GM12874 (cell line): ENCODE measurements at regions not wholly inside any gene's neighbourhood (a gene's known extent, or its start where the extent isn't known, plus 50 kb on each side); places are given as distances from the start of the nearest gene placed in this dataset.

Experiments
- TF ChIP-seq, protein P1 (sequence below): IDR thresholded peaks from 2 replicates; pipeline ENCODE4 v1.5.1; 2011; ENCODE audit warnings: low read depth, mild to moderate bottlenecking, control low read depth, low read length, moderate library complexity; ENCODE audit not compliant: insufficient read depth

- TF ChIP-seq, protein P1, sequence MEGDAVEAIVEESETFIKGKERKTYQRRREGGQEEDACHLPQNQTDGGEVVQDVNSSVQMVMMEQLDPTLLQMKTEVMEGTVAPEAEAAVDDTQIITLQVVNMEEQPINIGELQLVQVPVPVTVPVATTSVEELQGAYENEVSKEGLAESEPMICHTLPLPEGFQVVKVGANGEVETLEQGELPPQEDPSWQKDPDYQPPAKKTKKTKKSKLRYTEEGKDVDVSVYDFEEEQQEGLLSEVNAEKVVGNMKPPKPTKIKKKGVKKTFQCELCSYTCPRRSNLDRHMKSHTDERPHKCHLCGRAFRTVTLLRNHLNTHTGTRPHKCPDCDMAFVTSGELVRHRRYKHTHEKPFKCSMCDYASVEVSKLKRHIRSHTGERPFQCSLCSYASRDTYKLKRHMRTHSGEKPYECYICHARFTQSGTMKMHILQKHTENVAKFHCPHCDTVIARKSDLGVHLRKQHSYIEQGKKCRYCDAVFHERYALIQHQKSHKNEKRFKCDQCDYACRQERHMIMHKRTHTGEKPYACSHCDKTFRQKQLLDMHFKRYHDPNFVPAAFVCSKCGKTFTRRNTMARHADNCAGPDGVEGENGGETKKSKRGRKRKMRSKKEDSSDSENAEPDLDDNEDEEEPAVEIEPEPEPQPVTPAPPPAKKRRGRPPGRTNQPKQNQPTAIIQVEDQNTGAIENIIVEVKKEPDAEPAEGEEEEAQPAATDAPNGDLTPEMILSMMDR: no peak
These were observed 357.9 kb downstream of the IRX2 start for GRCh38 chr5:2393556-2393955.

- TF ChIP-seq, protein P1: no peak
These were observed 359.9 kb downstream of the IRX2 start for GRCh38 chr5:2391566-2391965.

GRCh38 chr5:2391021-2391420 is 360.5 kb downstream of the IRX2 start:
- TF ChIP-seq, protein P1: no peak

DNA sequence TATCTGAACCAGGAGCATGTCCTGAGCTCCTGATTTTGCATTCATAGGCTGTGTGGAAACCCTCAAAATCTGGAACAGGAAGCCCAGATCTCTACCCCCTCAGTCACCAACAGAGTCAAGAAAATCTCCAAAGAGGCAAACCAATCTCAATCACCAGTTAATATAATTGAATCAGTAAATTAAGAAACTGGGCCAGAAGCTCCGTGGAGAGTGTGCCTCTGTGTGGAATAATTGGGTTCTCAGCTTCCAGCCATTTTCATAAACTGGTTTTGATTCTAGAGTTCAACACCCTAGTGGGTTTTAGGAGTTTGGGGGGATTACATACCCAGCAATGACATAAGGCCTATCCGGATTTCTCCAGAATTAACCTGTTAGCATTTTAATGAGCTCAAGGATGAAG is 362.9 kb downstream of the IRX2 start:
- TF ChIP-seq, protein P1: no peak

GRCh38 chr5:2387634-2388325 is 363.7 kb downstream of the IRX2 start:
- TF ChIP-seq, protein P1: no peak

DNA sequence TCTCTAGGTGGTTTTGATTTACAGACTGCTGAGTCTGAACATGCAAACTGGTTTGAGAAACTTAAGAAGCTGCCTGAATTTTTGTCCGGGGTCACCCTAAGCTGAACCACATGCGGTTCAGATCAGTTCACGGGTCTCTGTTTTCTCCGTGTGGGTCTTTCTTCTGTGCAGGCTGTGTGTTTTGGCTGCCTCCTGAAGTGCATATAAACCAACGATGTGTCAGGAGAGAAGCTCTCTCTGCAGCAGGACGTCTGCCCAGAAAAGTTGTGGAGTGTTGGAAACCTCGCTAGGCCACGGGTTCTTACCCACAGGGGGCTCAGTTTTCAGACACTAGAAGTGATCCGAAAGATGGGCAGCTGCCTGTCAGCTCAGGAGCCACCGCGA is 364.2 kb downstream of the IRX2 start:
- TF ChIP-seq, protein P1: no peak

GRCh38 chr5:2385818-2386217 is 365.7 kb downstream of the IRX2 start:
- TF ChIP-seq, protein P1: no peak
